GM19395 (cell line): ENCODE measurements at regions not wholly inside any gene's neighbourhood (a gene's known extent, or its start where the extent isn't known, plus 50 kb on each side); places are given as distances from the start of the nearest gene placed in this dataset.

Source experiments
- ATAC-seq: cut with Tn5 transposase; IDR thresholded peaks from one replicate; pipeline ENCODE4 v1.9.1; 2021; ENCODE audit warnings: mild to moderate bottlenecking, moderate library complexity; ENCODE audit not compliant: unreplicated experiment

GRCh38 chr10:14468023-14468441, 137.3 kb upstream of the FRMD4A start:
- no peak for ATAC-seq

GRCh38 chr10:14466257-14466656, 135.5 kb upstream of the FRMD4A start:
- no peak for ATAC-seq

DNA sequence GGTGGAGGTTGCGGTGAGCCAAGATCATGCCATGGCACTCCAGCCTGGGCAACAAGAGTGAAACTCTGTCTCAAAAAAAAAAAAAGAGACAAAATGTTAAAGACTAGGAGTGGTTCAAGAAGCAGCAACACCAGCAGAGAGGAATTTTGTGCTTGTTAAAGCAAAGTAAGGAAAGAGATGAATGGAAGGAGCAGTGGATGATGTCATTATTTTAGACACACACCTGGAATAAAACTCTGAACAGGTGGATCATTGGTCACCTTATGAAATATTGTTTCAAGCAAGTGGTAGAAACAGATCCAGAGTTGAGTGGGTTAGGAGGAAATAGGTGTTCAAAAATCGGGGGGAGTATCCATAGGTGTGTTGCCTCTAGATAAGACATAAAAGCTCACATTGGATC, 129.7 kb upstream of the FRMD4A start:
- ATAC-seq = no peak

DNA sequence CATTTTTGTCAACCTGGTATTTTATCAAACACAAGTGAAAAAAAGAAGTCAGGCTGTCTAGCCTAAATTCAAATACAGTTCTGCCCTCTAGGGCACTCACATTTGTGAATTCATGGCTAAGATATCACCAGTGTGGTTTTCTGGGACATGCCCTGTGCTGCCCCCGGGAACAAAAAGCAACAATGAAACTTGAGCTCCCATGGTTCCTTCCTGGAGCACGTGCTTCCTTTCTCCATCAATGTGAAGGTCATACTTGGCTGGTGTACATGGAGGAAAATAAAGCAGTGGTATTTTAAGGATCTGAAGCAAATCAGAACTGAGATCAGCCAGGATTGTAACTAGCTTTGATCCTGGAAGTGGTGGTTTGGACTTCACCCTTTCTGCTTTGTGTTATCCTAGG, 128.9 kb upstream of the FRMD4A start:
- ATAC-seq = no peak

GRCh38 chr10:14456870-14457266, 126.1 kb upstream of the FRMD4A start:
- no peak for ATAC-seq

GRCh38 chr10:14456218-14456869, 125.6 kb upstream of the FRMD4A start:
- ATAC-seq = no peak

DNA sequence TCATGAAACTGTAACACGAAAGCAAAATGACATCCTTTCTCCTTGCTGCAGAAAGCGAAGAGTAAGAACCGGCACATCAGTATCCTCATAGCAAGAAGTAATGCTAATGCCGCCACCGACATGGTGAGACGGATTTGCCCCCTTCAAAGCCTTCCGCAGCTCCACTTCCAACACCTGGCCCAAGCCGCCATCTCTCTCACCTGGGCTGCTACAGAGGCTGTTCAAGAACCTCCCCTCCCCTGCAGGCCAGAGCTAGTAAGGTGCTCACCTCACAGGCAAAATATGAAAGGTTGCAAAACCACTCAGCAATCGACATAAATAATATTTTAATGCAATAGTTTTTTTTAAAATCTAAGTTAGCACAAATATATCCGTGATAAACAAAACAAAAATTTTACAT, 123.9 kb upstream of the FRMD4A start:
- ATAC-seq = no peak

GRCh38 chr10:14454206-14454605, 123.5 kb upstream of the FRMD4A start:
- ATAC-seq = no peak

DNA sequence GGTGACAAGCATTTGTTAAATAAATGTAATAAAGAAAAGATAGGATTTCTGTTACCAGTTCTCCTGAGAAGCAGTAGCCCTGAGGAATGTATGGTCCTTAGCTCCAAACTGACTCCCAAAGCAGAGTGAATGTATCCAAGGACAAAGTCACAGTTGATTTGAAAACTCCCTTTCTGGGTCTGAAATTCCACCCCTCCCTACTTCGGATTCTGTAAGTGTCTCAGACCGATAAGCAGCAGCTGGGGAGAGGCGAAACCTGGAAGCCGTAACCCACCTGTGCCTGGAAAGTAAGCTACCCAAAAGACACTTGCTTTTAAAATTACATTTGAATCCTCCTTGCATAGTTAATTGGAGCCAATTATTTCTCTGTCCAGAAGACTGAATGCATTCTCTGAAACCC, 122.9 kb upstream of the FRMD4A start:
- no peak for ATAC-seq

DNA sequence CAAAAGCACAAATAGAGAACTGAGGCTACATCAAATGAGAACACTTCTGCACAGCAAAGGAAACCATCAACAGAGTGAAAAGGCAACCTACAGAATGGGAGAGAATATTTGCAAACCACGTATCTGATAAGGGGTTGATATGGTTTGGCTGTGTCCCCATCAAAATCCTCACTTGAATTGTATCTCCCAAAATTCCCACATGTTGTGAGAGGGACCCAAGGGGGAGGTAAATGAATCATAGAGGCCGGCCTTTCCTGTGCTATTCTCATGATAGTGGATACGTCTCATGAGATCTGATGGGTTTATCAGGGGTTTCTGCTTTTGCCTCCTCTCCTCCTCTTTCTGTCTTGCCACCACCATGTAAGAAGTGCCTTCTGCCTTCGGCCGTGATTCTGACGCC, 120.6 kb upstream of the FRMD4A start:
- ATAC-seq = no peak

GRCh38 chr10:14450041-14450491, 119.3 kb upstream of the FRMD4A start:
- ATAC-seq = no peak

- ATAC-seq = no peak
These were observed 118.6 kb upstream of the FRMD4A start for GRCh38 chr10:14449293-14449815.

DNA sequence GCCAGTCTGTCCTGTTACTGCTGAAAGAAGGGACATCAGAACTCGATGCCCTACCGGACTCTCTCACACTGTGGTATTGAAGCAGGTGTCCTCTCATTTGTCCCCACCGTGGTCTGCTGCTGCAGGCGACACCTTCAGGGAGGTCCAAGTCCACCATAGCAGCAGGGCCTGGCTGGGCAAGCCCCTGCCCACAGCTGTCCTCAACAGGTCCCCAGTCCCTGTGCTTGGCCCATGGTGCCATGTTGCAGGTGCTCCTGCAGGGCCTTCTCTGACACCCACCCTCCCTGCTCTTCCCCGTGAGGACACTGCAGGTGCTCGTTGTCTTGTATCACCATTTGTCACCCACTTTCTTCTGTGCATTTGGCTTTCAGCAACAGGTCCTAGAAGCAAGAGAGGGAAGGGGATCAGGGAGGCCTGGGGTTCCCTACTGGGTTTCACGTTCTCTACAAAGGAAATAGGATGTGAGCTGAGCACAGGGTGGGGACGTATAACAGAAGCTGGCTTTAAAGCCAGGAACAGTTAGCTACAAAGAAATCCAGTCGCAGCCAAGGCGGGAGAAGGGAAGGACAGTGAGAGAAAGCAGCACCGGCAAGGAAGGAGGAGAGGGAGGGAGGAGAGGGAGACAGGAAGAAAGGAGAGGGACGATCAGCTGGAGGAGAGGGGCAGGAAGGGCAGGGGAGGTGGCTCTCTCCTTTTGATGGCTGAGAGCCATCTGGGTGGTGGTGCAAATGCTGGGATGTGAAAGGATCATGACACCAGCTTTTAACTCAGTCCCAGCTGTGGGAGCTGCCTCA, 117.7 kb upstream of the FRMD4A start:
- no peak for ATAC-seq

DNA sequence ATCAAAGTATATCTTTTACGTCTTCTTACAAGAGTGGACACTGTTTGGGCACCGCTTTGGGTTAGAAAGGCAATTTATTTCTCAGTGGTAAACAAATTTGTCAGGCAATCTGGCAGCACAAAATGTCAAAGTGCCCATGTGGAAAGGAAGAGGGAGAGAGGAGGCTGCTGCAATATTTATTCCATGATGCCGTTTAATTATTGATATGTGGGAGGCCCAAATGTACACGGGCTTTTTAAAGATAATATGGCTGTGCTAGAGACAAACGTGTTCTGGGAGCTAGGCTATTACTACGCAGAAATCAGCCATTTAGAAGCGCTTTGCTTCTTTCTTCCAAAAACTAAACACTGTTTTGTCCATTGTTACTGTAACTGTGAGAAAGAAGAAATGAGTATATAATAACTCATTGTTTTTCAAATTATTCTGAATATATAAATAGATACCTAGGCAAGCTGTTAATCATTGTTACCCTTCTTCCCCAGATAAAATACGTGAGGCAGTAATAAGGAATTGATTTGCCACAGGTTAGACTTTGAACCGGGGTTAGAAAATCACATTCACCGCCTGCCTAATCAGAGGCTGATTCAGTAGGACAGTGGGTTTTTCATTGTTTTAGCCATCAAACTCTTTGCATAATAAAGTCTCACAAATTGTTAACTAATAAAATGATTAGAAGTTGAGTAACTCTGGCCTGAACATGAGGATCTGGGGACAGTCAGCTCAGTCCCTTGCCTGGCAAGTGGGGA, 116.5 kb upstream of the FRMD4A start:
- no peak for ATAC-seq

DNA sequence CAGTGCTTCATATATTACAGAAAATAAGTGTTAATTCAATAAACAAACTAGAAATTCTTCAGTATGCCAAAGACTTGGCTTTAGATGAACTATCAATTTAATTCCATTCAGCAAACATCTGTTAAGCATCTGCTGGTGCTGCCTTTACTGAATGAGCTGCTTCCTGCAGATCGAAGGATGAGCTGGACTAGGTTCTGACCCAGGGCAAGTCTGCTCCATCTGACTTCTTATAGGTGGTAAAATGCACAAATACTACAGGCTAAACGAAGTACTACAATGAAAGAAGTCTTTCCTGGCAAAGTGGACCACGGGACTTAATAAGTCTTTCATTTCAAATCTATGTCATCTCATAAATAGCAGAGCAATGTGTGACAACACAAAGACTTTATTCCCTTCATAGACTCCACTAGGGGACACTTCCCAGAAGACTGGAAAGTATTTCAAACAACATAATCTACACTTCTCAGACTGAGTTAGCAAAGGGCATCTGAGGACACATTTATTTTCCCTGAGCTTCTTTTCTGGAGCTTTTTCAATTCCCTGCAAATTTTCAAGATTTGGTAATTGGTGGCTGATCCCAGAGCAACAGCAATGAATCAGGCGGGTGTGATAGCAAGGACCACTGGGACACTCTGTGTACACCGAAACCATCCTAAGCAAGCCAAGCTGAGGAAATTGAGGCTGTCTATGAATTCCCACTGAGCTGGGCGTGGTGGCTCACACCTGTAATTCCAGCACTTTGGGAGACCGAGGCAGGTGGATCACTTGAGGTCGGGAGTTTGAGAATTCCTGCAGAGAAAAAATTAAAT, 108.9 kb upstream of the FRMD4A start:
- ATAC-seq = no peak

- no peak for ATAC-seq
These were observed 107.9 kb upstream of the FRMD4A start for GRCh38 chr10:14438576-14438975.

DNA sequence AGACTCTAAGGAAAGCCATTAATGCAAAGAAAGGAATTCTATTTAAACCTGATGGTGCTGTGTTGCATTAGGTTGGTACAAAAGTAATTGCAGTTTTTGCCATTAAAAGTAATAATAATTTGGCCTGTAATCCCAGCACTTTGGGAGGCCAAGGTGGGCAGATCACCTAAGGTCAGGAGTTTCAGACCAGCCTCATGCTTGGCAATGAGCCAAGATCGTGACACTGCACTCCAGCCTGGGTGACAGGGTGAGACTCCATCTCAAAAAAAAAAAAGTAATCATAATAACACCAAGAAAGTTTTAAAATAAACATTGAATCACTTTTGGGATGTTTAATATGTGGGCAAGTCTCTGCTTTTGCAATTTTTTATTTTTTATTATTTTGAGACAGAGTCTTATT, 107.3 kb upstream of the FRMD4A start:
- no peak for ATAC-seq

- ATAC-seq = no peak
These were observed 105.4 kb upstream of the FRMD4A start for GRCh38 chr10:14435976-14436632.

- ATAC-seq = no peak
These were observed 102.4 kb upstream of the FRMD4A start for GRCh38 chr10:14433147-14433546.

DNA sequence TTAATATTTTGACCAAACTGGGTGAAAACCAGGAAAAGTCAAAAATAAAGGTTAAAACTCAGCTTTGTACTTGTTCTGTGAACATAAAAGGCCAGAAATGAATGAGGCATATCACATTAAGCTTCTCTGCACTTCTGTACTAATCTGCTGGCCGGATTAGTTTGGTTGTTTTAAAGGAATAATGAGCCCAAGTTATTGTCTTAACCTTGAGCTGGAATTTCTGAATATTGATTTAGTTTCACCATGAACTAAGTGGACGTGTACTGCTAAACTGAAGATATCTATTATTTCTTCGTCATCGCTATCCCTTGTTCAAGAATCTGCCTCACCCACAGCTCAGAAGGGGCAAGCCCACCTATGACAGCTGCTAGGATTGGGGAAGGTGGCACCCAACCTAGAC, 101.1 kb upstream of the FRMD4A start:
- ATAC-seq = no peak
